ENCODE measurements at regions not wholly inside any gene's neighbourhood (a gene's known extent, or its start where the extent isn't known, plus 50 kb on each side); places are given as distances from the start of the nearest gene placed in this dataset.

DNA sequence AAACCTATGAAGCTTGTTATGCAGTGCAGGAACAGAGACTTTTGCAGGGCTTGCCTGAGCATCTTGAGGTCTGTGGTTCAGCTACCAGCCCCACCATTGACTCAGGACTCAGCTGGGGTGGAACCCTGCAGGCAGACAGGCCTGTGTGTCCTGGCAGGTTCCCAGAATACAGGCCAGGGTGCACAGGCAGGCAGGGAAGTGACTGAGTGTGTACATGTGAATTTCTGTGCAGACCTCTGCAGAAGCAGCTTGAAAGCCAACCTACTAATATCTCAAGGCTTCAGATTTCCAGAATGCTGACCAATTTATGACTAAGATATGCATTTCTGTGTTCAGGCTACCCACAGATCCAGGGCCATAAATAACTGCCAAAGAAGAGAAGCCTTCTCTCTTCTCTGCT is 254.4 kb downstream of the DLEU7 start:
- Histone ChIP-seq H2BK15ac (ENCODE audit: low read depth, low read length) (no peak overlapping the region), H3K23ac (ENCODE audit: insufficient read length, low read depth, low read length) (no peak overlapping the region), H4K5ac (ENCODE audit: insufficient read length, low read depth, low read length) (no peak overlapping the region), H3K4ac (ENCODE audit: low read depth, low read length) (no peak overlapping the region), H3T11ph (ENCODE audit: low read length) (no peak overlapping the region), H3K27me3 (ENCODE audit: insufficient read depth, low read length) (no peaks in the 10 kb centered on the region), H3K23me2 (ENCODE audit: insufficient read length, low read depth, low read length, poor library complexity, severe bottlenecking) (no peaks in the 10 kb centered on the region), H3K18ac (ENCODE audit: insufficient read length, low read depth, low read length) (no peak overlapping the region), H2BK120ac (ENCODE audit: low read depth, low read length, poor library complexity, severe bottlenecking) (no peak overlapping the region), H3K79me2 (ENCODE audit: insufficient read depth, low read length) (no peaks in the 10 kb centered on the region), H3K4me2 (ENCODE audit: insufficient read depth, insufficient read length, low read length) (no peak overlapping the region), H4K8ac (replicated peaks; ENCODE audit: insufficient read length, low read depth, low read length) (no peak overlapping the region), H3K56ac (ENCODE audit: insufficient read length, low read depth, low read length) (no peak overlapping the region), H3K79me1 (ENCODE audit: insufficient read depth, low read depth, low read length, poor library complexity, severe bottlenecking) (no peaks in the 10 kb centered on the region), H3K9ac (ENCODE audit: extremely low read depth, insufficient read length, low read length) (no peak overlapping the region), H2AK5ac (ENCODE audit: insufficient read length, low read length) (no peak overlapping the region), H2BK20ac (ENCODE audit: low read depth, low read length, poor library complexity, severe bottlenecking) (no peak overlapping the region), H4K91ac (ENCODE audit: insufficient read length, low read depth, low read length) (no peak overlapping the region), H3K27ac (ENCODE audit: insufficient read length, low read depth, low read length) (no peak overlapping the region), H3K14ac (ENCODE audit: insufficient read depth, low read length) (no peak overlapping the region), H2BK12ac (ENCODE audit: insufficient read length, low read depth, low read length) (no peak overlapping the region), H3K9me3 (ENCODE audit: control insufficient read depth, low read depth, low read length) (no peaks in the 10 kb centered on the region), H2BK5ac (ENCODE audit: insufficient read length, low read length) (no peak overlapping the region), H2AFZ (ENCODE audit: low read length) (no peak overlapping the region), H4K20me1 (ENCODE audit: control insufficient read depth, insufficient read depth, insufficient read length) (no peaks in the 10 kb centered on the region), H3K4me1 (ENCODE audit: insufficient read depth, low read length) (peaks cover 2% of the 10 kb centered on the region)
- no peak for DNase-seq
- TF ChIP-seq, protein P1, sequence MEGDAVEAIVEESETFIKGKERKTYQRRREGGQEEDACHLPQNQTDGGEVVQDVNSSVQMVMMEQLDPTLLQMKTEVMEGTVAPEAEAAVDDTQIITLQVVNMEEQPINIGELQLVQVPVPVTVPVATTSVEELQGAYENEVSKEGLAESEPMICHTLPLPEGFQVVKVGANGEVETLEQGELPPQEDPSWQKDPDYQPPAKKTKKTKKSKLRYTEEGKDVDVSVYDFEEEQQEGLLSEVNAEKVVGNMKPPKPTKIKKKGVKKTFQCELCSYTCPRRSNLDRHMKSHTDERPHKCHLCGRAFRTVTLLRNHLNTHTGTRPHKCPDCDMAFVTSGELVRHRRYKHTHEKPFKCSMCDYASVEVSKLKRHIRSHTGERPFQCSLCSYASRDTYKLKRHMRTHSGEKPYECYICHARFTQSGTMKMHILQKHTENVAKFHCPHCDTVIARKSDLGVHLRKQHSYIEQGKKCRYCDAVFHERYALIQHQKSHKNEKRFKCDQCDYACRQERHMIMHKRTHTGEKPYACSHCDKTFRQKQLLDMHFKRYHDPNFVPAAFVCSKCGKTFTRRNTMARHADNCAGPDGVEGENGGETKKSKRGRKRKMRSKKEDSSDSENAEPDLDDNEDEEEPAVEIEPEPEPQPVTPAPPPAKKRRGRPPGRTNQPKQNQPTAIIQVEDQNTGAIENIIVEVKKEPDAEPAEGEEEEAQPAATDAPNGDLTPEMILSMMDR (conservative IDR thresholded peaks at IDR 0.05), result no peak
- H3K27ac Mint-ChIP-seq, result no peak overlapping the region
- no peaks in the 10 kb centered on the region for H3K36me3 Mint-ChIP-seq (ENCODE audit: insufficient read depth in 1 of 3, low read depth in 3 of 3)
- no peak overlapping the region for H3K4me3 Mint-ChIP-seq
- H3K27me3 Mint-ChIP-seq (ENCODE audit: low read depth), result no peaks in the 10 kb centered on the region
- no peaks in the 10 kb centered on the region for H3K9me3 Mint-ChIP-seq
- H3K4me1 Mint-ChIP-seq, result peaks cover 31% of the 10 kb centered on the region in 2 experiments

Data from H9 (cell line).